ENCODE measurements at regions not wholly inside any gene's neighbourhood (a gene's known extent, or its start where the extent isn't known, plus 50 kb on each side); places are given as distances from the start of the nearest gene placed in this dataset.

DNA sequence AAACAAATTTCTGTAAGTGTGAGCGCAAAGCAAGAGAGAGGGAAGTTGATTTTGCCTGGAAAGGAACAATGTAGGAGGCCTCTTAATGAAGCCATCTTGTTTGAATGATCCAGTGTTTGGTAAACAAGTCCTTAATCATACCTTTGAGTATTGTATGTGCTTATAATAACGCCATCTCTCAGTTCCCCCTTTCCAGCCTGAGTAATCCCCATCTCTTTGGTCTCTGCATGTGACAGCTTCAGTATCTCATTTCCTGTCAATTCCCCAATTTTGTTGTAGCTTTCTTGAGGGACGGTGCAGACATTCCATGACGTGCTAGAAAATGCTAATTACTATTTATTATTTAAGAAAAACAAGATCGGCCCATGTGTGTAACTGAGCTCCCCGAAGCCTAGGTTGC lies 349.3 kb upstream of the NR2F2 start:
- Histone ChIP-seq H2AFZ (ENCODE audit: low read length) (no peak overlapping the region), H3K23ac (ENCODE audit: insufficient read length) (no peak overlapping the region), H4K5ac (ENCODE audit: insufficient read length, low read depth, low read length) (no peak overlapping the region), H3K14ac (ENCODE audit: insufficient read length) (no peak overlapping the region), H2BK5ac (ENCODE audit: low read depth, low read length) (no peak overlapping the region), H3K36me3 (ENCODE audit: control insufficient read depth in 2 of 4, insufficient read depth in 4 of 4, low read length in 3 of 4) (no peaks in the 10 kb centered on the region), H2AK5ac (ENCODE audit: low read depth, low read length) (no peak overlapping the region), H3K27me3 (replicated peaks in 1 of 4; ENCODE audit: control insufficient read depth in 3 of 4, extremely low read depth in 1 of 4, insufficient read depth in 3 of 4, low read length in 3 of 4) (no peaks in the 10 kb centered on the region), H3K56ac (replicated peaks; ENCODE audit: insufficient read length, low read depth, low read length) (no peak overlapping the region), H4K8ac (ENCODE audit: extremely low read depth, insufficient read depth, low read length) (no peak overlapping the region), H3K4ac (replicated peaks; ENCODE audit: insufficient read length, low read depth, low read length) (no peak overlapping the region), H4K91ac (replicated peaks; ENCODE audit: insufficient read length, low read length) (no peak overlapping the region), H3K79me2 (ENCODE audit: control insufficient read depth in 1 of 2, insufficient read depth in 2 of 2, low read length in 2 of 2) (no peaks in the 10 kb centered on the region), H3K4me2 (ENCODE audit: insufficient read depth in 1 of 2, low read depth in 2 of 2, low read length in 2 of 2) (no peak overlapping the region), H4K20me1 (replicated peaks in 1 of 2; ENCODE audit: control insufficient read depth in 1 of 2, insufficient read depth in 2 of 2, low read length in 2 of 2) (no peaks in the 10 kb centered on the region), H3K4me3 (ENCODE audit: extremely low read depth in 1 of 4, insufficient read depth in 2 of 4, low read depth in 3 of 4, low read length in 4 of 4) (no peak overlapping the region), H2BK12ac (ENCODE audit: low read depth, low read length) (no peak overlapping the region), H2BK15ac (ENCODE audit: low read length) (no peak overlapping the region), H3K23me2 (ENCODE audit: low read depth, low read length) (no peaks in the 10 kb centered on the region), H3K79me1 (ENCODE audit: low read depth, low read length) (no peaks in the 10 kb centered on the region), H3K27ac (ENCODE audit: low read depth, low read length) (no peak overlapping the region), H3K9ac (replicated peaks in 1 of 4; ENCODE audit: extremely low read depth in 1 of 4, low read depth in 3 of 4, low read length in 3 of 4) (no peak overlapping the region), H2BK120ac (replicated peaks; ENCODE audit: low read depth, low read length) (no peak overlapping the region), H2BK20ac (ENCODE audit: low read length) (no peak overlapping the region), H3K4me1 (replicated peaks in 1 of 4; ENCODE audit: control insufficient read depth in 3 of 4, insufficient read depth in 4 of 4, low read length in 3 of 4) (no peaks in the 10 kb centered on the region), H3K18ac (ENCODE audit: extremely low read depth, low read length) (no peak overlapping the region), H3K9me3 (ENCODE audit: insufficient read depth in 2 of 2, low read depth in 1 of 2, low read length in 1 of 2) (no peaks in the 10 kb centered on the region)
- no peak for DNase-seq (ENCODE audit: low read depth in 1 of 2, low spot score in 2 of 2)
- 84% methylated on average over 6 of the region's 6 CpGs; no CpG with 5 or more reads in 1 of the 2 experiments for WGBS, 2 experiments (ENCODE audit: extremely low coverage in 1 of 2, insufficient coverage in 1 of 2, insufficient read length in 1 of 2, insufficient replicate concordance in 2 of 2, low coverage in 1 of 2, low lambda C conversion rate in 2 of 2, missing lambda C conversion rate in 1 of 2)
- TF ChIP-seq GTF2F1 (IDR thresholded peaks at IDR 0.05; ENCODE audit: borderline replicate concordance, low read depth, low read length) (no peak), SAP30 (IDR thresholded peaks at IDR 0.05; ENCODE audit: insufficient read depth, insufficient replicate concordance, low read length) (no peak), MAFK (IDR thresholded peaks at IDR 0.05; ENCODE audit: low read depth, low read length) (no peak), BCL11A (IDR thresholded peaks at IDR 0.05; ENCODE audit: low read depth in 2 of 2, low read length in 2 of 2) (no peak), MAX (IDR thresholded peaks at IDR 0.05) (no peak), CBX5 (IDR thresholded peaks at IDR 0.05; ENCODE audit: low read depth, low read length) (no peak), KDM5A (IDR thresholded peaks at IDR 0.05; ENCODE audit: low read length) (no peak), SUZ12 (IDR thresholded peaks at IDR 0.05; ENCODE audit: low read length) (no peak), KDM4A (IDR thresholded peaks at IDR 0.05; ENCODE audit: low read depth, low read length, severe bottlenecking) (no peak), RNF2 (IDR thresholded peaks at IDR 0.05; ENCODE audit: borderline replicate concordance, low read depth, low read length, missing control alignments, poor library complexity, severe bottlenecking) (no peak)
- ChIA-PET CTCF (ENCODE audit: partially characterized antibody) (interaction anchor here (0.6 to 0.9 kb wide), 2 partner anchors 9 to 877 kb away, joined by 3 to 5 read pairs; no protein-coding TSS in a partner anchor), POLR2A (ENCODE audit: partially characterized antibody) (no interaction called here)
- FAIRE-seq = no peak

Data from H1 (cell line).